ENCODE measurements at regions not wholly inside any gene's neighbourhood (a gene's known extent, or its start where the extent isn't known, plus 50 kb on each side); places are given as distances from the start of the nearest gene placed in this dataset.

GRCh38 chr3:43795491-43795890, 104.8 kb downstream of the ABHD5 start:
- no peaks in the 10 kb centered on the region for H3K9me3 ChIP-seq (replicated peaks; ENCODE audit: control insufficient read depth, insufficient read depth, low read length)
- BruUV-seq (replicated peaks) = no TSS peak
- H2AFZ ChIP-seq (ENCODE audit: control insufficient read depth, low read depth, low read length) = no peak overlapping the region
- no peaks in the 10 kb centered on the region for H4K20me1 ChIP-seq (ENCODE audit: control insufficient read depth, insufficient read depth)
- H3K4me3 ChIP-seq = no peak overlapping the region
- H3K27ac ChIP-seq (ENCODE audit: control insufficient read depth, insufficient read depth) = no peak overlapping the region
- DNase-seq (ENCODE audit: low read depth, low spot score) (no peak), FAIRE-seq (no peak), ATAC-seq (no peak)
- in situ Hi-C loops (cut with MboI) = no loop called here
- ChIA-PET RAD21 (ENCODE audit: unreplicated experiment) (no interaction called here), CTCF (no interaction called here), POLR2A (no interaction called here), SMC1A (ENCODE audit: uncharacterized antibody, unreplicated experiment) (no interaction called here)
- no peaks in the 10 kb centered on the region for H3K4me1 ChIP-seq (ENCODE audit: control insufficient read depth, insufficient read depth, low read length)
- H3K27me3 ChIP-seq (replicated peaks in 1 of 2; ENCODE audit: control insufficient read depth in 2 of 2, insufficient read depth in 2 of 2, low read length in 1 of 2) = no peaks in the 10 kb centered on the region; a peak in 1 of 4 replicates
- intact Hi-C loops (cut with micrococcal nuclease; ENCODE audit: unreplicated experiment) = no loop called here
- no peak overlapping the region for H3K9ac ChIP-seq (ENCODE audit: control insufficient read depth, insufficient read depth, low read length)
- H3K36me3 ChIP-seq (ENCODE audit: control insufficient read depth in 2 of 2, insufficient read depth in 2 of 2, low read length in 1 of 2) = no peaks in the 10 kb centered on the region
- H3K4me2 ChIP-seq (ENCODE audit: control insufficient read depth, insufficient read depth) = no peak overlapping the region
- H3K79me2 ChIP-seq (ENCODE audit: control insufficient read depth, insufficient read depth, low read length) = no peaks in the 10 kb centered on the region
- WGBS (ENCODE audit: insufficient coverage, insufficient replicate concordance, low lambda C conversion rate, missing lambda C conversion rate) = 9% methylated on average over 3 of the region's 3 CpGs
- TF ChIP-seq FOS (IDR thresholded peaks at IDR 0.05; ENCODE audit: borderline replicate concordance, extremely low read depth, insufficient read length) = no peak
- TF ChIP-seq JUND (IDR thresholded peaks at IDR 0.05; ENCODE audit: low read depth, low read length) = no peak

- Histone ChIP-seq H4K20me1 (ENCODE audit: control insufficient read depth, insufficient read depth) (no peaks in the 10 kb centered on the region), H3K4me1 (ENCODE audit: control insufficient read depth, insufficient read depth, low read length) (no peaks in the 10 kb centered on the region), H3K36me3 (ENCODE audit: control insufficient read depth in 2 of 2, insufficient read depth in 2 of 2, low read length in 1 of 2) (no peaks in the 10 kb centered on the region), H3K9me3 (replicated peaks; ENCODE audit: control insufficient read depth, insufficient read depth, low read length) (no peaks in the 10 kb centered on the region), H3K4me3 (no peak overlapping the region), H3K4me2 (ENCODE audit: control insufficient read depth, insufficient read depth) (no peak overlapping the region), H3K27me3 (replicated peaks in 1 of 2; ENCODE audit: control insufficient read depth in 2 of 2, insufficient read depth in 2 of 2, low read length in 1 of 2) (no peaks in the 10 kb centered on the region; a peak in 1 of 4 replicates), H3K79me2 (ENCODE audit: control insufficient read depth, insufficient read depth, low read length) (no peaks in the 10 kb centered on the region), H3K9ac (ENCODE audit: control insufficient read depth, insufficient read depth, low read length) (no peak overlapping the region), H3K27ac (ENCODE audit: control insufficient read depth, insufficient read depth) (no peak overlapping the region), H2AFZ (ENCODE audit: control insufficient read depth, low read depth, low read length) (no peak overlapping the region)
- ChIA-PET SMC1A (ENCODE audit: uncharacterized antibody, unreplicated experiment) (no interaction called here), POLR2A (no interaction called here), RAD21 (ENCODE audit: unreplicated experiment) (no interaction called here), CTCF (no interaction called here)
- ATAC-seq = no peak
- TF ChIP-seq STAT1 (conservative IDR thresholded peaks at IDR 0.05) = no peak
- no peak for TF ChIP-seq ATF2 (IDR thresholded peaks at IDR 0.05; ENCODE audit: low read length)
- no peak for TF ChIP-seq CBX3 (IDR thresholded peaks at IDR 0.05; ENCODE audit: borderline replicate concordance, low read depth)
- TF ChIP-seq HDAC2 (IDR thresholded peaks at IDR 0.05) = no peak
- TF ChIP-seq MEF2A (IDR thresholded peaks at IDR 0.05; ENCODE audit: insufficient read depth, low read depth, low read length) = no peak
- no peak for TF ChIP-seq TARDBP (IDR thresholded peaks at IDR 0.05; ENCODE audit: borderline replicate concordance)
- TF ChIP-seq TCF12 (IDR thresholded peaks at IDR 0.05; ENCODE audit: low read depth, low read length) = no peak
- no peak for TF ChIP-seq RFX5 (IDR thresholded peaks at IDR 0.05; ENCODE audit: low read depth, low read length)
- no peak for TF ChIP-seq YBX1 (IDR thresholded peaks at IDR 0.05)
- no peak for TF ChIP-seq POLR2AphosphoS5 (IDR thresholded peaks at IDR 0.05; ENCODE audit: low read length)
- no peak for TF ChIP-seq WRNIP1 (IDR thresholded peaks at IDR 0.05; ENCODE audit: borderline replicate concordance, low read depth, low read length)
- no peak for TF ChIP-seq MTA3 (IDR thresholded peaks at IDR 0.05; ENCODE audit: borderline replicate concordance, low read length)
- no peak for TF ChIP-seq MYB (IDR thresholded peaks at IDR 0.05; ENCODE audit: borderline replicate concordance, low read depth, low read length)
- TF ChIP-seq FOXK2 (IDR thresholded peaks at IDR 0.05) = no peak
- no peak for TF ChIP-seq RAD21 (IDR thresholded peaks at IDR 0.05; ENCODE audit: insufficient read depth, low read depth, low read length)
- no peak for TF ChIP-seq SIX5 (IDR thresholded peaks at IDR 0.05; ENCODE audit: low read depth, low read length, severe bottlenecking)
- no peak for TF ChIP-seq SMC3 (IDR thresholded peaks at IDR 0.05; ENCODE audit: borderline replicate concordance, low read length)
- no TSS peak for BruUV-seq (replicated peaks)
- WGBS (ENCODE audit: insufficient coverage, insufficient replicate concordance, low lambda C conversion rate, missing lambda C conversion rate) = 25% methylated on average over 7 of the region's 7 CpGs
- intact Hi-C loops (cut with micrococcal nuclease; ENCODE audit: unreplicated experiment) (no loop called here), in situ Hi-C loops (cut with MboI) (no loop called here)
- no peak for DNase-seq (ENCODE audit: low read depth, low spot score)
- FAIRE-seq = no peak
Observed at GRCh38 chr3:43796041-43796596, 105.4 kb downstream of the ABHD5 start.
